HepG2 (cell line): ENCODE measurements at regions not wholly inside any gene's neighbourhood (a gene's known extent, or its start where the extent isn't known, plus 50 kb on each side); places are given as distances from the start of the nearest gene placed in this dataset.

Source experiments
- ATAC-seq: fragments of 200-7000 bp; cut with Tn5 transposase; 3 replicates; pipeline ENCODE4 v1.9.1; 2020; ENCODE audit warnings: mild to moderate bottlenecking, moderate library complexity
- BruUV-seq: library from RNA; stranded (reverse); fragments of 400-500 nt; replicated peaks from 2 replicates; lab custom pipeline; 2021; lab: Mats Ljungman, UMichigan
- CTCF ChIA-PET: fragments of 300-600 bp; formaldehyde crosslinking; extraction: SDS; loops from one replicate; lab custom pipeline; 2021; ENCODE audit warnings: low total read pairs, inconsistent platforms, low intra/inter-chr PET ratio; lab: Yijun Ruan, JAX
- POLR2A ChIA-PET: fragments of 350-600 bp; sonication (Branson Sonifier 250); formaldehyde crosslinking; loops from one replicate; lab custom pipeline; 2020; ENCODE audit warnings: antibody characterized with exemption, inconsistent platforms; lab: Yijun Ruan, JAX
- DNase-seq: peaks from one replicate; pipeline ENCODE4 v3.0.0-alpha.2; 2015; ENCODE audit warnings: low spot score
- FAIRE-seq: peaks from 3 replicates; lab custom pipeline; 2011; peaks lifted over from hg19 to GRCh38; lab: Jason Lieb, UNC
- H2AFZ ChIP-seq: one replicate; pipeline ENCODE4 v1.6.1; 2011; ENCODE audit warnings: low read length, inconsistent platforms
- H3K27ac ChIP-seq: fragments of 300-600 bp; 3 replicates; pipeline ENCODE4 v1.8.0; 2011; ENCODE audit warnings: mixed run types, mild to moderate bottlenecking, mixed read lengths, low read length, inconsistent platforms; ENCODE audit not compliant: insufficient read depth; ENCODE audit errors: extremely low read length
- H3K27me3 ChIP-seq, 2 experiments: fragments of 200-600 bp in 1 of 2; 2 replicates in 1 of 2; 3 replicates in 1 of 2; pipeline versions ENCODE4 v1.6.0 to v1.8.0; 2011; ENCODE audit warnings: low read length in 2 of 2, mild to moderate bottlenecking in 2 of 2, moderate library complexity in 2 of 2, inconsistent platforms in 1 of 2; ENCODE audit not compliant: insufficient read depth in 2 of 2, control insufficient read depth in 1 of 2
- H3K36me3 ChIP-seq, 2 experiments: fragments of 200-600 bp in 1 of 2; replicated peaks in 1 of 2; 2 replicates in 1 of 2; 3 replicates in 1 of 2; pipeline versions ENCODE4 v1.5.1 to v1.8.0; 2011; ENCODE audit warnings: low read length in 2 of 2, inconsistent platforms in 1 of 2; ENCODE audit not compliant: insufficient read depth in 2 of 2, control insufficient read depth in 1 of 2
- H3K4me1 ChIP-seq: 2 replicates; pipeline ENCODE4 v1.5.1; 2012; ENCODE audit warnings: low read length, inconsistent platforms; ENCODE audit not compliant: insufficient read depth
- H3K4me2 ChIP-seq: 2 replicates; pipeline ENCODE4 v1.6.0; 2011; ENCODE audit warnings: low read depth, low read length, inconsistent platforms
- H3K4me3 ChIP-seq, 3 experiments: fragments of 200-600 bp in 1 of 3; sonication (generic), shearing (Covaris generic) in 1 of 3; replicated peaks in 1 of 3; 2 replicates each; pipeline ENCODE4 v1.5.1; 2011 to 2016; ENCODE audit warnings: low read length in 3 of 3, inconsistent platforms in 2 of 3, low read depth in 2 of 3, mild to moderate bottlenecking in 2 of 3, control low read depth in 1 of 3, mixed read lengths in 1 of 3; ENCODE audit not compliant: insufficient read depth in 1 of 3
- H3K79me2 ChIP-seq: one replicate; pipeline ENCODE4 v1.6.1; 2011; ENCODE audit warnings: low read length, inconsistent platforms; ENCODE audit not compliant: insufficient read depth
- H3K9ac ChIP-seq: 2 replicates; pipeline ENCODE4 v1.6.0; 2011; ENCODE audit warnings: mild to moderate bottlenecking, low read depth, low read length, inconsistent platforms; ENCODE audit not compliant: insufficient read depth
- H3K9me3 ChIP-seq: 2 replicates; pipeline ENCODE4 v1.5.1; 2012; ENCODE audit warnings: mild to moderate bottlenecking, low read length
- H4K20me1 ChIP-seq: 2 replicates; pipeline ENCODE4 v1.6.0; 2011; ENCODE audit warnings: inconsistent platforms, mild to moderate bottlenecking, low read length, moderate library complexity; ENCODE audit not compliant: insufficient read depth
- ELF4 ChIP-seq: sonication (generic); formaldehyde crosslinking; IDR thresholded peaks from 2 replicates; pipeline ENCODE4 v1.5.0; 2020; ENCODE audit warnings: missing genetic modification reagents, mild to moderate bottlenecking, moderate library complexity, borderline replicate concordance
- KDM3A ChIP-seq: IDR thresholded peaks from 2 replicates; pipeline ENCODE4 v1.6.1; 2018; ENCODE audit warnings: low read depth, missing compliant biosample characterization
- SMAD3 ChIP-seq: sonication (generic); formaldehyde crosslinking; IDR thresholded peaks from 2 replicates; pipeline ENCODE4 v1.4.0; 2020; ENCODE audit warnings: missing genetic modification reagents
- TBX2 ChIP-seq: sonication (generic); formaldehyde crosslinking; IDR thresholded peaks from 2 replicates; pipeline ENCODE4 v1.5.0; 2020; ENCODE audit warnings: missing genetic modification reagents, mild to moderate bottlenecking, borderline replicate concordance
- TEAD2 ChIP-seq: sonication (generic); formaldehyde crosslinking; IDR thresholded peaks from 2 replicates; pipeline ENCODE4 v1.9.0; 2021; ENCODE audit warnings: missing genetic modification reagents
- TP53 ChIP-seq: sonication (generic); formaldehyde crosslinking; conservative IDR thresholded peaks from 2 replicates; pipeline ENCODE4 v1.4.0; 2020; ENCODE audit warnings: missing genetic modification reagents
- XRCC5 ChIP-seq: fragments of 200-400 bp; formaldehyde crosslinking; optimal IDR thresholded peaks from 2 replicates; pipeline ENCODE3; 2017; ENCODE audit warnings: mild to moderate bottlenecking, low read length
- ZNF260 ChIP-seq: sonication (generic); formaldehyde crosslinking; IDR thresholded peaks from 2 replicates; pipeline ENCODE4 v1.4.0; 2020; ENCODE audit warnings: missing genetic modification reagents, low read depth, mild to moderate bottlenecking, borderline replicate concordance
- ZNF703 ChIP-seq: sonication (generic); formaldehyde crosslinking; IDR thresholded peaks from 2 replicates; pipeline ENCODE4 v1.5.1; 2020; ENCODE audit warnings: missing genetic modification reagents, mild to moderate bottlenecking, moderate library complexity, borderline replicate concordance
- ZNF784 ChIP-seq: sonication (generic); formaldehyde crosslinking; IDR thresholded peaks from 2 replicates; pipeline ENCODE4 v1.5.1; 2020; ENCODE audit warnings: missing genetic modification reagents, mild to moderate bottlenecking, borderline replicate concordance
- WGBS: methylation state at CpG from one replicate; pipeline ENCODE4 v1.1.6; 2017; ENCODE audit warnings: low lambda C conversion rate; 5-methylcytosine and 5-hydroxymethylcytosine counted together
- in situ Hi-C: cut with HindIII; loops from 2 replicates; pipeline ENCODE4 v1.10.0; 2017; ENCODE audit warnings: low pct_unique_long_range_greater_than_20kb; ENCODE audit not compliant: extremely low pct_ligation_motif_present
- intact Hi-C: fragments of 100-400 bp; cut with micrococcal nuclease; formaldehyde crosslinking; loops from one replicate; pipeline ENCODE4 v1.10.0; 2022; ENCODE audit not compliant: unreplicated experiment
- TF ChIP-seq, protein P1 (sequence below): conservative IDR thresholded peaks from 2 replicates; pipeline ENCODE4 v1.6.1; 2018; ENCODE audit warnings: missing genetic modification reagents
- TF ChIP-seq, protein P2 (sequence below): sonication (generic); formaldehyde crosslinking; IDR thresholded peaks from 2 replicates; pipeline ENCODE4 v1.4.0; 2020; ENCODE audit warnings: missing genetic modification reagents
- TF ChIP-seq, protein P3 (sequence below): sonication (generic); formaldehyde crosslinking; IDR thresholded peaks from 2 replicates; pipeline ENCODE4 v1.4.0; 2020; ENCODE audit warnings: missing genetic modification reagents, borderline replicate concordance

GRCh38 chr7:25853314-25853713 lies 298.7 kb upstream of the NFE2L3 start:
- Histone ChIP-seq H2AFZ (no peak overlapping the region), H4K20me1 (no peaks in the 10 kb centered on the region), H3K27me3 (peaks cover 2 to 75% of the 10 kb centered on the region in 2 experiments), H3K36me3 (no peaks in the 10 kb centered on the region), H3K79me2 (no peaks in the 10 kb centered on the region), H3K4me1 (peaks cover 44% of the 10 kb centered on the region), H3K27ac (no peak overlapping the region), H3K9ac (no peak overlapping the region), H3K4me3 (no peak overlapping the region), H3K4me2 (no peak overlapping the region), H3K9me3 (no peaks in the 10 kb centered on the region)
- no peak for FAIRE-seq
- POLR2A ChIA-PET, result no interaction called here
- CTCF ChIA-PET, result no interaction called here
- in situ Hi-C loops, result loop anchor here (5.0 to 10.0 kb wide), 4 partner anchors 139 to 596 kb away; no protein-coding TSS in a partner anchor
- 77% methylated on average over 7 of the region's 7 CpGs for WGBS
- DNase-seq, result no peak
- TF ChIP-seq, protein P1, sequence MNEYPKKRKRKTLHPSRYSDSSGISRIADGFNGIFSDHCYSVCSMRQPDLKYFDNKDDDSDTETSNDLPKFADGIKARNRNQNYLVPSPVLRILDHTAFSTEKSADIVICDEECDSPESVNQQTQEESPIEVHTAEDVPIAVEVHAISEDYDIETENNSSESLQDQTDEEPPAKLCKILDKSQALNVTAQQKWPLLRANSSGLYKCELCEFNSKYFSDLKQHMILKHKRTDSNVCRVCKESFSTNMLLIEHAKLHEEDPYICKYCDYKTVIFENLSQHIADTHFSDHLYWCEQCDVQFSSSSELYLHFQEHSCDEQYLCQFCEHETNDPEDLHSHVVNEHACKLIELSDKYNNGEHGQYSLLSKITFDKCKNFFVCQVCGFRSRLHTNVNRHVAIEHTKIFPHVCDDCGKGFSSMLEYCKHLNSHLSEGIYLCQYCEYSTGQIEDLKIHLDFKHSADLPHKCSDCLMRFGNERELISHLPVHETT (CRISPR knock-in tag), result no peak
- TF ChIP-seq XRCC5 (no peak), KDM3A (CRISPR knock-in tag) (no peak), ZNF703 (no peak), TBX2 (CRISPR knock-in tag) (no peak), TP53 (CRISPR knock-in tag) (no peak), ZNF260 (no peak), ELF4 (CRISPR knock-in tag) (no peak), SMAD3 (CRISPR knock-in tag) (no peak), TEAD2 (no peak), ZNF784 (CRISPR knock-in tag) (no peak)
- TF ChIP-seq, protein P2, sequence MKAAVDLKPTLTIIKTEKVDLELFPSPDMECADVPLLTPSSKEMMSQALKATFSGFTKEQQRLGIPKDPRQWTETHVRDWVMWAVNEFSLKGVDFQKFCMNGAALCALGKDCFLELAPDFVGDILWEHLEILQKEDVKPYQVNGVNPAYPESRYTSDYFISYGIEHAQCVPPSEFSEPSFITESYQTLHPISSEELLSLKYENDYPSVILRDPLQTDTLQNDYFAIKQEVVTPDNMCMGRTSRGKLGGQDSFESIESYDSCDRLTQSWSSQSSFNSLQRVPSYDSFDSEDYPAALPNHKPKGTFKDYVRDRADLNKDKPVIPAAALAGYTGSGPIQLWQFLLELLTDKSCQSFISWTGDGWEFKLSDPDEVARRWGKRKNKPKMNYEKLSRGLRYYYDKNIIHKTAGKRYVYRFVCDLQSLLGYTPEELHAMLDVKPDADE (CRISPR knock-in tag), result no peak
- TF ChIP-seq, protein P3, sequence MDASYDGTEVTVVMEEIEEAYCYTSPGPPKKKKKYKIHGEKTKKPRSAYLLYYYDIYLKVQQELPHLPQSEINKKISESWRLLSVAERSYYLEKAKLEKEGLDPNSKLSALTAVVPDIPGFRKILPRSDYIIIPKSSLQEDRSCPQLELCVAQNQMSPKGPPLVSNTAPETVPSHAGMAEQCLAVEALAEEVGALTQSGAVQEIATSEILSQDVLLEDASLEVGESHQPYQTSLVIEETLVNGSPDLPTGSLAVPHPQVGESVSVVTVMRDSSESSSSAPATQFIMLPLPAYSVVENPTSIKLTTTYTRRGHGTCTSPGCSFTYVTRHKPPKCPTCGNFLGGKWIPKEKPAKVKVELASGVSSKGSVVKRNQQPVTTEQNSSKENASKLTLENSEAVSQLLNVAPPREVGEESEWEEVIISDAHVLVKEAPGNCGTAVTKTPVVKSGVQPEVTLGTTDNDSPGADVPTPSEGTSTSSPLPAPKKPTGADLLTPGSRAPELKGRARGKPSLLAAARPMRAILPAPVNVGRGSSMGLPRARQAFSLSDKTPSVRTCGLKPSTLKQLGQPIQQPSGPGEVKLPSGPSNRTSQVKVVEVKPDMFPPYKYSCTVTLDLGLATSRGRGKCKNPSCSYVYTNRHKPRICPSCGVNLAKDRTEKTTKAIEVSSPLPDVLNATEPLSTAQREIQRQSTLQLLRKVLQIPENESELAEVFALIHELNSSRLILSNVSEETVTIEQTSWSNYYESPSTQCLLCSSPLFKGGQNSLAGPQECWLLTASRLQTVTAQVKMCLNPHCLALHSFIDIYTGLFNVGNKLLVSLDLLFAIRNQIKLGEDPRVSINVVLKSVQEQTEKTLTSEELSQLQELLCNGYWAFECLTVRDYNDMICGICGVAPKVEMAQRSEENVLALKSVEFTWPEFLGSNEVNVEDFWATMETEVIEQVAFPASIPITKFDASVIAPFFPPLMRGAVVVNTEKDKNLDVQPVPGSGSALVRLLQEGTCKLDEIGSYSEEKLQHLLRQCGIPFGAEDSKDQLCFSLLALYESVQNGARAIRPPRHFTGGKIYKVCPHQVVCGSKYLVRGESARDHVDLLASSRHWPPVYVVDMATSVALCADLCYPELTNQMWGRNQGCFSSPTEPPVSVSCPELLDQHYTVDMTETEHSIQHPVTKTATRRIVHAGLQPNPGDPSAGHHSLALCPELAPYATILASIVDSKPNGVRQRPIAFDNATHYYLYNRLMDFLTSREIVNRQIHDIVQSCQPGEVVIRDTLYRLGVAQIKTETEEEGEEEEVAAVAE (CRISPR knock-in tag), result no peak
- intact Hi-C loops, result no loop called here
- BruUV-seq, result no TSS peak
- ATAC-seq, result no peak
